GM19452 (cell line): ENCODE measurements at regions not wholly inside any gene's neighbourhood (a gene's known extent, or its start where the extent isn't known, plus 50 kb on each side); places are given as distances from the start of the nearest gene placed in this dataset.

ENCODE experiments used
- ATAC-seq: cut with Tn5 transposase; IDR thresholded peaks from one replicate; pipeline ENCODE4 v1.9.1; 2021; ENCODE audit not compliant: unreplicated experiment

DNA sequence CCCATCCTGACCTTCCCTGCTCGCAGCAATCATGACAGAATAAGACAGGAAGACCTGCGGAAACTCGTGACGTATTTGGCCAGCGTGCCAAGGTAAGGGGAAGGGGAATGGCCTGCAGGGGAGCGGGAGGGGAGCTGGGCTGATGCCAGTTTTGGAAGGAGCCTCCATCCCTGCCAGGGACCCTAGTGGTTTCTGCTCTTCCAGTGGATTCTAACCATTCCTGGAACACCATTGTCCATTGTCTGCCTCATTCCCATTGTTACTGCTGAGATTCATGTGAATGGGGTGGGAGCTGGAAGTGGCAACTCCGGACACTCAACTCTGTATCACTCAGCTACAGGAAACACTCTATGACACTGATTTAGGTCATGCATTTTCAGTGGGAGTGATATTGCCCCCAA, 242.9 kb upstream of the ROPN1 start:
- ATAC-seq, result no peak

DNA sequence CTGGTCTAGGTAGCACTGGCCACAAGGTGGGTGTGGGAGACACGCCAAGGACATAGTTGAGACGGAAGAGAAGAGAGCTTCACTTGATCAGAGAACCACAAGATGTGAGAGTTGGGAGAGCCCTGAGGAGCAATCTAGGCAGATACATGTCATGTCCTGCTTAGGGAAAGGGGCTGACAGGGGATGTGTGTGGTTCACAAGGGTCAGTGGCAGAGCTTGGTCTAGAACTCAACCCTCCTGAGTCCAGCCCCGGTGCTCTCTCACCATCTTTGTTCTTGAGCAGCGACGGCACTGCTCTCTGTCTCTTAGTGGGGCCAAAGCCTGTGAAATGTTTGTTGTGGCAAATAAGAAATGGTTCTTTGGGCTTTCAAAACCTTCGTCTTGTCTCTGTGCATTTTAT, 243.5 kb upstream of the ROPN1 start:
- no peak for ATAC-seq

DNA sequence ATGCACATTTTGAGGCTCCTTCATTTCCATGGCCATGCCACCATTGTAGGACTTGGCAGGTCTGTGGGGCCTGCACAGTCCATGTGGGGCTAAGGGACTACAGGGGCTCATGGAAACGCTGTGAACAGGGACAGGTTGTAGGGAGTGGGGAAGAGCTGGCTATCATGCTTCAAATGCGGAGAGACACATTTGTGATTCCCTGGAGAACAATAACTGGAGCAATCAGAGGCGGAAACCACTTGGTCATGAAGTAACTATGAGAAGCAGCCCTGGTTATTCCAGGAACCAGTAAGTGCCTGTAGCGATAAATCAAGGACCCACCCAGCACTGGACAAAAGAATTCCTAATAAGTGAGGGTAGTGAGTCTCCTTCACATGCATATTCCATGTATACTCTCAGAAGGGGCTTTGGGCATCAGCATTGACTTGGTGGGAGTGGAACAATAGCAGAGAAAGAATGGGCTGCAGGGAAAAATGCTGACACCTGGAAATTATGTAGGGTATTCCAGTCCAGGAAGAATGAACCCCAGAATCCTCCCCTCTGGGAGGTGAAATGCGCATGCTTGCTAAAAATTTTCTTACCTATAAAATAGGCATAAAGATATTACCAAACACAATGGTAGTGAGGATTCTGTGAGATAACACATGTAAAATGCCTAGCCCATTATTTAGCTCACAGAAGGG, 251.4 kb upstream of the ROPN1 start:
- no peak for ATAC-seq

GRCh38 chr3:124246376-124246775, 254.5 kb upstream of the ROPN1 start:
- ATAC-seq, result no peak

DNA sequence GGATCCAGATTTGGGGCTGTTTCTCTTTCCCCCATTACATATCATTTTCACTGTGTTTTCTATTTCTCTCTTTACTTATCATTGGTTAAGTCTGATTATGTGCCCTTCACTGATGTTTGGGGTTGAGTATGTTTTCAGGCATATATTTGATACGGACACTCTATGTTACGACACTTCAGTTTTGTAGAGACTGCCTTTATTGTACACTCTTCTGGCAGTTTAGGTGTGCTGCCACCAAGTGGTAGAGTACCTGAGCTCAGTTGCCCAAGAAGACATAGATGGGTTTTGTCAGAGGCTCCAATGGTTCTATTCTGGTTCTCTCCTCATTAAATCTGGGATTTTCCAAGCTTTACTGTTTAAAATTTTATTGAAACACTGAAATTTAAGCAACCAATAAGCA, 255.0 kb upstream of the ROPN1 start:
- no peak for ATAC-seq

DNA sequence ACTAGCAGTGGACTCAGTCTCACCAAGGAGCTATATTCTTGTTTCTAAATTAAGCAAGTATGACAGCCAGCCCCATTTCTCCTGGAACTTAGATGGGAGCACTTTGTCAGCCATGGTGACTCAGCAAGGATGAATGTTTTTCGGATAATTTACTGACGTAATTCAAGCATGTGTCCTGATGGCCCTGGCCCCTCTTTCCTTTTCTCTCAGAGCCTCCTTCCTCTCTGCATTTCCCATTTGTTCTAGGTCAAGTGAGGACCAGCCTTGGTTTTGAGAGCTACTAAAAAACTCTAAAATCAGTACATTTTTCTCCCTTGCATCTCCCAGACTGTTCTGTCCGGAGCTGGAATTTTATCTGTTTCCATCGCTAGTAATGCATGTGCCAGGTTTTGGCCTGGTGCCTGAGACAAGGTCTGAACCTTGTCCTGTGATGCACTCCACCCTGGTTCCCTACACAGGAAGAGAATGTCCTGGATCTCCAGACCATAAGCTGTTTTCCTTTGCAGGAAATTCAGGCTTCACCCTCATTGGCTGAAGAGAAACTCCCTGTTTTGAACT, 256.6 kb upstream of the ROPN1 start:
- no peak for ATAC-seq

GRCh38 chr3:124249038-124249437, 257.1 kb upstream of the ROPN1 start:
- ATAC-seq, result no peak

DNA sequence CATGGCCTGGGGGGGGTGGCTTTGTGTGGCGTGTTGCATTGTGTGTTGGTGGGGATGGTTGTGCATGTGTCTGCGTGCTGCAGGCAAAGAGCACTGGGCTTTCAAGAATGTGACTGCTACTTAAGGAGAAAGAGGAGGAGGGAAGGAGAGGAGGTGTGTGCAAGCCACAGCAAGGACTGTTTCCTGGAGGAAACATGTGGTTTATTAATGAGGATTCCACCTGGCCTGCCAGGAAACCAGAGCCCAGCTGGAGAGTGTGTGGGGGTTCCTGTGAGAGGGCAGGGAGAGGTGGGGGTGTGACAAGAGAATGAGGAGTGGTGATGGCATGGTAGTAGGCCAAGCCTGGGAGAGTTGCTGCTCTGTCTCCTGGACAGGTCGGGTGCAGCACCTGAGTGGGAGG, 258.1 kb upstream of the ROPN1 start:
- no peak for ATAC-seq

DNA sequence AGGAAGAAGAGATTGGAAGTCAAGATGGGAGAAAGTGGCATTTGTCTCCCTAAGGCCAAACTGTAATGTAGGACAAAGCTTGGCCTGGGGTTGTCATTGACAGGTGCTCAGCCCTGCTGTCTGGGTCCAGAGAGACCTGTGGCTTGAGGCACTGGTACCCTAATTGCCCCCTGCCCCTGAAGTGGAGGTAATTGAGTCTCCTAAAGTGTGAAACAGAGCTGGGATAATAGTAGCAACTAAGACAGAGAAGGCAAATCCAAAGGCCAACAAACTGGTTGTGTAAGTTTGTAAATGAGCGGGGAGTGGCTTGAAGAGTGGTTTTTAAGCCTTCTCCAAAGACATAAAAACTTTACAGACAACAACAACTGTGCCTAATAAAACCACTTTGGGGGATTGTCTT, 264.2 kb upstream of the ROPN1 start:
- no peak for ATAC-seq

DNA sequence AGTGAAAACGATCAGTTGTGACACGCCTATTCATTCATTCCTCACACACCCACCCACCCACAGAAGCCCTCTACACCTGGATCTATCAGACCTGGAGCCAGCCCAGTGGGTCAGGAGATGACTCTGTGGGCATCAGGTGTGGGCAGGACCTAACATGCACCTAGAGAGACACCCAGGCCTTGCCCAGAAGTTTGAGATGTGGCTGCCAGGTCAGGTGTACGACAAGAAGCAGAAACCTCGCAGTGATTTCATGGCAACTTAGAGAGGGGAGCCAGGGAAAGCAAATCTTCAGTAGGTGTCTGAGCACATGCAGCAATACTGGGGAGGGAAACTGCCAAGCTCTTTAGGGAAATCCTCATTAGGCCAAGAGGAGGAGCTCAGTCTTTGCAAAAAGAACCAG, 264.7 kb upstream of the ROPN1 start:
- ATAC-seq, result no peak

DNA sequence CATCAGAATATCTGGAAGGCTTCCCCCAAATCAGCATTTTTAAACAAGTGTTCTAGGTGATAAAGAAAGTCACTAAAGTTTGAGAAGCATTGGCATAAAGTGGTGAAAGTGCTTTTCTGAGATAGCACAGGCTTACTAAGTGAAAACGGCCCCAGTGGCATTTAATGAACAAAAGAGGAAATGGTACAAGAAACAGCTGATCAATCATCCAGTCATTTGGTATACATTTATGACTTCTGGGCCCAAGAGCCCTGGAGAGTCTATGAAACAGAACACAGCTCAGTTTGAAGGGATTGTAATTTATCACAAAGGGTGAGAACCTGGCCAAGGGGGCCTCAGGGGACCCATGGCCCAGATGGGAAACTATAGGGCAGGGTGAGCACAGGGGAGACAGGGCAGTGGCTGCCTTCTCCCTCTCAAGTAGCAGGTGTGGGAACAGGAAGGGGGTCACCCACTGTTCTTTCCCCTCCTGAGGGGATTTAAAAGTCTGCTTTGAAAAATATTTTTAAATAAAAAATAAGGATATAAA, 265.5 kb upstream of the ROPN1 start:
- no peak for ATAC-seq

GRCh38 chr3:124258057-124258500, 266.2 kb upstream of the ROPN1 start:
- ATAC-seq, result no peak

DNA sequence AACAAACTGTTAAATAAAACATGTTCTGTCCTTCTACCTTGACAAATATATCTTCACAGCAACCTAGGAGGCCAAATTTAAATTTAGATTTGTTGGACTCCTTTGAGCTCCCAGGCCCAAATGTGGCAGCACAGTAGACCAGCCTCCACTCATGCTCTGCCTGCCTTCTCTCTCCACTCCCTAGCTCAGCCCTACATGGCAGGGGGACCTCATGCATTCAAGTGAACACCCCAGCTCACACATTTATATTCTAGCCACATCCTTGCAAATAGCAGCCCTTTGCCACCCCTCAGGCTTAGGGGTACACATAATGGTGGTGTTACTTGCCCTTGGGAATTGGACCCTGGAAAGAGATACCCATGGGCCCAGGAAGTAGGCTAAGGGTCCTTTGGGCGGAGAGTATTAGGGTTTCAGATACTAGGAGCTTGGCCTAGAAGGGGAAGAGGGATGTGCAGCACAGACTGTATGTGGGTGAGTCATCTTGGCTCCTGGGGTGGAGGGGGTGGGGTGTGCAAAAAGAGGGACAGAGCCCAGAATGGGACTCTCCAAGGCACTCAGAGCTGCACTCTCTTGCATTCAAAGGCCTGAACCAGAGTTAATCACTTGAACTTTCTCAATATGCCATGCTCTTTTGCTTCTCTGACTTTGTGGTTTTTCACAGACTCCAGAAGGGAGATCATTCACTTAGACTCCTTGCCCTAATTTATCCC, 268.4 kb upstream of the ROPN1 start:
- no peak for ATAC-seq

- ATAC-seq, result no peak
Observed at GRCh38 chr3:124261306-124261705, 269.4 kb upstream of the ROPN1 start.

DNA sequence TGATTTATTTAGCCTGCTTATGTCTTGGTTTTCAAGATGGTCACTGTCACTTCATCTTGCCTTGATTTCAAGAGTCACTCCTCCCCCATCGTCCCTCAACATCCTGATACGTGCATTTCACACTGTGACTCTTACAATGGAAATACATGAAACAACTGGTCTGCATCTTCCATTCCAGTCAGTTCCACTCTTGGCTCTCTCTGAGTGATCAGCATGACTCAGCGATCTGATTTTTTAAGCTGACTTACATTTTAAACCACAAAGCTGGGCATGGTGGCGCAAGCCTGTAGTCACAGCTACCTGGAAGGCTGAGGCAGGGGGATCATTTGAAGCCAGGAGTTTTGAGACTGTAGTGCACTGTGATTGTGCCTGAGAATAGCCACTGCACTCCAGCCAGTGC, 271.2 kb upstream of the ROPN1 start:
- no peak for ATAC-seq

GRCh38 chr3:124264346-124264745, 272.4 kb upstream of the ROPN1 start:
- ATAC-seq, result no peak

DNA sequence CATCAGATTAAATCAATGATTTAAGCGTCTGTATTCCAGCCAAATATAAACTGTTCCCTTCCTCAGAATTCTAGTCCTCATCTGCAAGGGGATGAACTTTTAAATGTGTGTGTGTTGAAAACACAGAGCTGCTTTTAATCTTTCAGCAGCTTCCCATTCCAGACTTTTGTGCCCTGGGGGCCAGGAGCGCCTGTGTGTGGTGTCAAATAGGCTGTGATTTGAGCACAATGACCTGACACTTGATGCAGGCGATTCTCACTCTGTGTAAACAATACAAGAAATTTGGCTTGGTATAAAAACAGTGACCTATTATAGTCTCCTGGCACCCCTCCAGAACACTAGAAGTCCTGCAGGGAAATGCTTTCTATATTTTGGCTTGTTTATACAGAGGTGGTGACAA, 274.6 kb upstream of the ROPN1 start:
- no peak for ATAC-seq

DNA sequence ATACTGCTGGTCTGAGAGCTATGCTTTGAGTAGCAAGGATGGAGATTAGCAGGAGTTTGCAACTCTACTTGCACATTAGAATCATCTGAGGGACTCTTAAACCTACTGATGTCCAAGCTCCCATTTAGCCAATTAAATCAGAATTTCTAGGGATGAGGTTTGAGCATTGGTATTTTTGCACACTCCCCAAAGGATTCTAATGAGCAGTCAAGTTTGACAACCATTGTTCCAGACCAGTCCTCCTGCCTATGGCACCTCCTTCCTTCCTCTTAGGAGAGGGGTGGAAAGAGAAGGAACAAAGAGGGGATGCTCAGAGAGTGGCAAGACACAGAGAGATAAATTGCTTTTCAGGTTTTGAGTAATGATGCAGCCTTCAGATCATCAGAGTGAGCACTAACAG, 275.5 kb upstream of the ROPN1 start:
- ATAC-seq, result no peak

GRCh38 chr3:124268355-124268754, 276.4 kb upstream of the ROPN1 start:
- no peak for ATAC-seq

- no peak for ATAC-seq
Observed at GRCh38 chr3:124269619-124270018, 277.7 kb upstream of the ROPN1 start.

DNA sequence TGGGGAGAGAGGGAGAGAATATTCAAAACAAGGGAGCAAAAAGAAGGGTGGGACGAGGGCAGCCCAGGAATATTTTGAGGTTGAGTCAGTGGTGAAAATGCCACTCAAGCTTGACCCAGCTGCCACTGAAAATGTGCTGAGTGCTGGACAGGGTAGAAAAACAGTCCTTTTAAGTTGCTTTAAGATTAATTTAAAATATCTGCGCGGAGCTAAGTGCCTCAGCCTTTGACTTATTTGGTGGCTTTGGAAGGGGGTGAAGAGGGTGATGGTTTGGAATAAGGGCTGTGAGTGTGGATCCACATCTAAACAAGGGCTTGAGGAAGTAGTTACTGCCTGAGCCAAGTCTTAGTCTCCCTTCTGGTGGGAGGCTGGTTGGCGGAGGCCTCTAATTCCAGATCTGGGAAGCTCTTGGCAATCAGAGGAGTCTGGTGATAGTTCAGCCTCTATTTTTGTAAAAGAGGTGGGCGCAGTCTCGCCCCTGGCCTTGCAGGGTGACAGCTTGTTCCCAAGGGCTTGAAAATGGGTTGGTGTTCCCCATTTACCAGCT, 280.8 kb upstream of the ROPN1 start:
- ATAC-seq, result no peak

DNA sequence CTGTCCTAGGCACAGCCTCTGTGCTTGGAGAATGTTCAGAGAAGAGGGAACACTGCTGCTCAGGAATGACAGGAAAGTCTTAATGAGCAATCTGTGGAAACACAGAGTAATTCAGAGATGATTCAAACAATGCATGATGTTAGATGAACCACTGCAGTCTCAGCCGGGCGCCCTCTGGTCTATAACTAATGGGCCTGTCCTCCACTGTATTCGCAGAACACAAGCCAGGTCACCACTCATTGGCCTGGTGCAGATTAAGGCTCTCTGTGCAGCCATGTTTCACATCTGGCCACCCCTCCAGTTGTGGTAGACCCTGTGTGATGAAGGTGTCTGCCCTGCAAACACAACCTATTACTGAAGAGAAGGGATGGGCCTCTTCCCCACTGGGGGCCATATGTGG, 281.7 kb upstream of the ROPN1 start:
- no peak for ATAC-seq
